GM12875 (cell line): ENCODE measurements at regions not wholly inside any gene's neighbourhood (a gene's known extent, or its start where the extent isn't known, plus 50 kb on each side); places are given as distances from the start of the nearest gene placed in this dataset.

Experiments
- H3K4me3 ChIP-seq: one replicate; pipeline ENCODE4 v1.5.1; 2011; ENCODE audit warnings: low read depth, low read length, control low read depth
- TF ChIP-seq, protein P1 (sequence below): IDR thresholded peaks from 2 replicates; pipeline ENCODE4 v1.5.1; 2011; ENCODE audit warnings: low read depth, mild to moderate bottlenecking, control low read depth, inconsistent platforms, low read length, moderate library complexity, borderline replicate concordance; ENCODE audit not compliant: insufficient read depth

DNA sequence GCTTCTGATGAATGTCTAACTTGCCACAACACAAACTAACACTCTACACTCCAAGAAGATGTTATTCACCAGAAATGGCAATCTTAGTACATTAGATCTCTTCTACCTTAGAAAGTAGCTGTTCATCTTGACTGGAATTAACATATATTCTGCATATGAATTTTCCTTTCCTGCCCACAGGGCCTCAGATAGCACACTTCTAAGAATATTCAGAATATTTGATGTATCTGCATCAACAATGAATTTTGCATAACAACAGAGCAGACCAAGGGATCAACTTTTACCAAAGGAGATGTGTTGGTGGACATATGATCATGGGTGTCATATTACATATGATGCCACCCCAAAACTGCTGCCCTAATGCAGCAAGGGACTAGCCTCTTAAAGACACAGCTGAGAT is 960.8 kb upstream of the GHITM start:
- TF ChIP-seq, protein P1, sequence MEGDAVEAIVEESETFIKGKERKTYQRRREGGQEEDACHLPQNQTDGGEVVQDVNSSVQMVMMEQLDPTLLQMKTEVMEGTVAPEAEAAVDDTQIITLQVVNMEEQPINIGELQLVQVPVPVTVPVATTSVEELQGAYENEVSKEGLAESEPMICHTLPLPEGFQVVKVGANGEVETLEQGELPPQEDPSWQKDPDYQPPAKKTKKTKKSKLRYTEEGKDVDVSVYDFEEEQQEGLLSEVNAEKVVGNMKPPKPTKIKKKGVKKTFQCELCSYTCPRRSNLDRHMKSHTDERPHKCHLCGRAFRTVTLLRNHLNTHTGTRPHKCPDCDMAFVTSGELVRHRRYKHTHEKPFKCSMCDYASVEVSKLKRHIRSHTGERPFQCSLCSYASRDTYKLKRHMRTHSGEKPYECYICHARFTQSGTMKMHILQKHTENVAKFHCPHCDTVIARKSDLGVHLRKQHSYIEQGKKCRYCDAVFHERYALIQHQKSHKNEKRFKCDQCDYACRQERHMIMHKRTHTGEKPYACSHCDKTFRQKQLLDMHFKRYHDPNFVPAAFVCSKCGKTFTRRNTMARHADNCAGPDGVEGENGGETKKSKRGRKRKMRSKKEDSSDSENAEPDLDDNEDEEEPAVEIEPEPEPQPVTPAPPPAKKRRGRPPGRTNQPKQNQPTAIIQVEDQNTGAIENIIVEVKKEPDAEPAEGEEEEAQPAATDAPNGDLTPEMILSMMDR, result no peak

DNA sequence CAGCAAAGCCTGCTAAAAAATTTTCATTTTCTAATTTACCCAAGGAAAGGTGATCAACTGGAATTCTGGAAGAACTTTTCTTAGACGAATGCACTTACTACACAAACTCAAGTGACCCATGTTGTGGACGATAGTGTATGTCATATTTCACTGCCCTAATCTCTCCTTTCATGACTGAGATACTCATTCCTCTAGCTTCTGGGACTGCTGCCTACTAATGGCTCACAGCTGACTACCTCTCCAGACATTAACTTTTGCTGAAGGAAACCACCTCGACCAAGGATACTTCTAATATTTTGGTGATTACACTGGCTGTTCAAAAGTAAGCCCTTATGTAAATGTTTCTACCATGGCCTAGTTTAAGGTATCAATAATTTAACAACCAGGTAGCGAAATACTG is 959.9 kb upstream of the GHITM start:
- TF ChIP-seq, protein P1, result no peak
- no peak overlapping the region for H3K4me3 ChIP-seq

More for the DNA sequence above, 960.8 kb upstream of the GHITM start:
- H3K4me3 ChIP-seq, result no peak overlapping the region

GRCh38 chr10:83182076-83182475 is 957.2 kb upstream of the GHITM start:
- TF ChIP-seq, protein P1, result no peak
- H3K4me3 ChIP-seq, result no peak overlapping the region

DNA sequence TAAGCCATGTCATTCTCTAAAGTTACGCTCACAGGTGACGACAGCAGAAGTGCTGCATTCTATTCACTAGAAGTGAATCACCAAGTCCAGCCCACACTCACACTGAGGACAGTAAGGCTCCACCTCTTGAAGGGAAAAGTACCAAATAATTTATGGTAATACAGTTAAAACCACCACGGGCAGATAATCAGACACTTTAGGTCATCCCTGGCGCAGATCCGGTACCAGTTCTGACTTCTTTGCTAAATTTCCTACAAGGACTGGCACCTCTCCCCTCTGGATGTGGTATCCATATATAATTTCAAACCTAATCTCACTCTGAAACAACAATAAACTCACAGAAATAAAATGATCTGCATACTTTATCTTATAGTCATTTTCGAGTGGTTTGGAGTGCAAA is 954.7 kb upstream of the GHITM start:
- H3K4me3 ChIP-seq, result no peak overlapping the region
- TF ChIP-seq, protein P1, result no peak

- H3K4me3 ChIP-seq, result no peak overlapping the region
- TF ChIP-seq, protein P1, result no peak
Observed at GRCh38 chr10:83190614-83191013, 948.7 kb upstream of the GHITM start.

DNA sequence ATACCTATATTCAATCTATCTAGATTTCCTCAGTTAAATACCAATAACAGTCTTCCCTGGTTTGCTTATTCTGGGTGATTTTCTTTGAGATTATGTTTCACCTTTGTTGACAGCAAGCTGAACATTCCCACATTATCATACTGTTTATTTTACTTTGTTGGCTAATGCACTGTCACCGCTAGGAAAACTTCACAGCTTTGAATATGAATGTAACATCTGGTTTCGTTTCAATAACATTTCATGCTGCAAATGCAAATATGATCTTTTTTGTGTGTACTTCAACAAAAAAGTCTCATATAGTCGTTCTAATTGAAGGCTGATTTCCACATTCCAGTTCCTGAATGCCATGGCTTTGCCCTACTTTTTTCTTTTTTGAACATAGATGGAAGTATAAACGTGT is 946.3 kb upstream of the GHITM start:
- TF ChIP-seq, protein P1, result no peak
- H3K4me3 ChIP-seq, result no peak overlapping the region

GRCh38 chr10:83195021-83195420 is 944.3 kb upstream of the GHITM start:
- H3K4me3 ChIP-seq, result no peak overlapping the region
- TF ChIP-seq, protein P1, result no peak
